SK-N-MC (cell line): ENCODE measurements at regions not wholly inside any gene's neighbourhood (a gene's known extent, or its start where the extent isn't known, plus 50 kb on each side); places are given as distances from the start of the nearest gene placed in this dataset.

Experiments used
- DNase-seq: peaks from one replicate; pipeline ENCODE4 v3.0.0-alpha.2; 2011; ENCODE audit warnings: low read depth, low spot score
- H3K27ac ChIP-seq: fragments of 200-600 bp; sonication (generic); 2 replicates; pipeline ENCODE4 v1.5.1; 2016; ENCODE audit warnings: mixed run types
- H3K36me3 ChIP-seq: fragments of 200-600 bp; sonication (generic); 2 replicates; pipeline ENCODE4 v1.6.1; 2017; ENCODE audit warnings: antibody characterized with exemption, low read length, mixed read lengths; ENCODE audit not compliant: insufficient read depth
- H3K4me3 ChIP-seq: fragments of 200-600 bp; sonication (generic); 2 replicates; pipeline ENCODE4 v1.5.1; 2016
- H3K9ac ChIP-seq: fragments of 200-600 bp; sonication (generic); 2 replicates; pipeline ENCODE4 v1.8.0; 2017; ENCODE audit warnings: mixed run types, mixed read lengths; ENCODE audit not compliant: insufficient read length
- H3K9me3 ChIP-seq: fragments of 200-600 bp; sonication (generic); 2 replicates; pipeline ENCODE4 v1.6.1; 2017; ENCODE audit warnings: low read depth, mild to moderate bottlenecking, antibody characterized with exemption, low read length, moderate library complexity, mixed read lengths
- EZH2 ChIP-seq: fragments of 200-600 bp; sonication (generic); IDR thresholded peaks from one replicate; pipeline ENCODE4 v1.6.1; 2017; ENCODE audit warnings: antibody characterized with exemption
- FOXP2 ChIP-seq: optimal IDR thresholded peaks from 2 replicates; pipeline ENCODE3; 2011; ENCODE audit warnings: mild to moderate bottlenecking, moderate library complexity; ENCODE audit not compliant: insufficient read depth; ENCODE audit errors: extremely low read length, control extremely low read depth
- POLR2AphosphoS5 ChIP-seq: IDR thresholded peaks from 2 replicates; pipeline ENCODE4 v1.6.1; 2012; ENCODE audit warnings: mild to moderate bottlenecking, low read depth, low read length, borderline replicate concordance

- no peak overlapping the region for H3K9ac ChIP-seq
- H3K9me3 ChIP-seq: no peaks in the 10 kb centered on the region
- H3K27ac ChIP-seq: no peak overlapping the region
- TF ChIP-seq POLR2AphosphoS5: no peak
- no peak for TF ChIP-seq FOXP2
- no peak for TF ChIP-seq EZH2
- H3K4me3 ChIP-seq: no peak overlapping the region
- no peaks in the 10 kb centered on the region for H3K36me3 ChIP-seq
- no peak for DNase-seq
Measured at GRCh38 chr5:2442496-2443354, 308.8 kb downstream of the IRX2 start.

GRCh38 chr5:2441495-2442180, 309.8 kb downstream of the IRX2 start:
- no peaks in the 10 kb centered on the region for H3K36me3 ChIP-seq
- no peak overlapping the region for H3K9ac ChIP-seq
- H3K9me3 ChIP-seq: no peaks in the 10 kb centered on the region
- no peak overlapping the region for H3K4me3 ChIP-seq
- TF ChIP-seq POLR2AphosphoS5 (no peak), FOXP2 (no peak), EZH2 (no peak)
- DNase-seq: no peak
- no peak overlapping the region for H3K27ac ChIP-seq

DNA sequence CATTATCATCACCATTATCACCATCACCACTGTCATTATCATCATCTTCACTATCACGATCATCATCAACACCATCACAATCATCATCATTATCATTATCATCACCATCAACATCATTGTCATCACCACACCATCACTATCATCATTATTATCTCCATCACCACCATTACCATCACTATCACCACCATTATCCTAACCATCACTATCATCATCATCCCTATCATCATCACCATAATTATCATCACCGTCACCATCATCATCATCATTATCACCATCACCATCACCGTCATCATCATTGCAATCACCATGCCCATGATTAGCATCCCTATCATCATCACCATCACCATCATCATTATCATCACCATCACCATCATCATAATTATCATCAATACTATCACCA, 311.9 kb downstream of the IRX2 start:
- no peak overlapping the region for H3K9ac ChIP-seq
- TF ChIP-seq POLR2AphosphoS5 (no peak), FOXP2 (no peak), EZH2 (no peak)
- H3K36me3 ChIP-seq: no peaks in the 10 kb centered on the region
- no peaks in the 10 kb centered on the region for H3K9me3 ChIP-seq
- H3K27ac ChIP-seq: no peak overlapping the region
- no peak overlapping the region for H3K4me3 ChIP-seq
- no peak for DNase-seq

DNA sequence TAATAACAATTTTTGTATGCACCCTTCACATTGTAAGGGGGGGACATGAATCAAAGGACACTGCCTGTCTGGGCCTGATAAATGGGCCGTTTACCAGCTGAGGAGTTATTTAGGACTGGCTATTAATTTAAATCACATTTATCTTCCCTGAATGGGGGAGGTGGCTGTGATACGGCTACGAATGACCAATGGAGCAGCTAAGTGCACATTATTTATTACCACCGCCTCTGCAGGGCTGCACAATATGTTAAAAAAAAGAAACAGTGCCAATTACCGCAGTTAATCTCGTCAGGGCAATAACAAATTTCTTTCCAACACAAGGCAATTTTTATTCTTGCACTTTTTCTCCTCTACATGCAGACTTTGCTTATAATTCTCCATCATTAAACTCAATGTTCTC, 318.4 kb downstream of the IRX2 start:
- Histone ChIP-seq H3K27ac (no peak overlapping the region), H3K4me3 (no peak overlapping the region), H3K36me3 (no peaks in the 10 kb centered on the region), H3K9me3 (no peaks in the 10 kb centered on the region), H3K9ac (no peak overlapping the region)
- TF ChIP-seq FOXP2 (no peak), EZH2 (no peak), POLR2AphosphoS5 (no peak)
- DNase-seq: no peak

GRCh38 chr5:2432076-2432920, 319.2 kb downstream of the IRX2 start:
- no peaks in the 10 kb centered on the region for H3K9me3 ChIP-seq
- H3K36me3 ChIP-seq: no peaks in the 10 kb centered on the region
- TF ChIP-seq EZH2 (no peak), FOXP2 (no peak), POLR2AphosphoS5 (no peak)
- DNase-seq: no peak
- no peak overlapping the region for H3K27ac ChIP-seq
- H3K4me3 ChIP-seq: no peak overlapping the region
- H3K9ac ChIP-seq: no peak overlapping the region

DNA sequence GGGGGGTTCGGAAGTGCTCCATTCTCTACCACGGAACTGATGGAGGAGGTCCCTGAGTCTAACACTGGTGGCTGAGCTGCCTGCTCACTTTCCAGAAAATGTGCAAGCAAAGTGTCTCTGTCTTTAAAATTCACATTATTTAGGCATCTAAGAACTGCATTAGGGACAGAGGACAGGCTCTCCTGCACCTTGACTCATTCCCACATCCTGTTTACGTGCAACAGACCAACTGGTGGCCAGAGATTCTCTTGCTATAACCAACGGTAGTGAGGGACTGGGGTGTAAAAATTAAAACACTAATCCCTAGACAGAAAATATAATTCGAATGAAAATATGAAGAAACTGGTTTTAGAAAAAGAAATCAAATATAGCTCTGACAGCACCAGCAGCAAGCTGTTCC, 320.9 kb downstream of the IRX2 start:
- no peaks in the 10 kb centered on the region for H3K36me3 ChIP-seq
- H3K27ac ChIP-seq: no peak overlapping the region
- no peak overlapping the region for H3K9ac ChIP-seq
- DNase-seq: no peak
- H3K4me3 ChIP-seq: no peak overlapping the region
- no peak for TF ChIP-seq POLR2AphosphoS5
- TF ChIP-seq EZH2: no peak
- no peak for TF ChIP-seq FOXP2
- H3K9me3 ChIP-seq: no peaks in the 10 kb centered on the region

DNA sequence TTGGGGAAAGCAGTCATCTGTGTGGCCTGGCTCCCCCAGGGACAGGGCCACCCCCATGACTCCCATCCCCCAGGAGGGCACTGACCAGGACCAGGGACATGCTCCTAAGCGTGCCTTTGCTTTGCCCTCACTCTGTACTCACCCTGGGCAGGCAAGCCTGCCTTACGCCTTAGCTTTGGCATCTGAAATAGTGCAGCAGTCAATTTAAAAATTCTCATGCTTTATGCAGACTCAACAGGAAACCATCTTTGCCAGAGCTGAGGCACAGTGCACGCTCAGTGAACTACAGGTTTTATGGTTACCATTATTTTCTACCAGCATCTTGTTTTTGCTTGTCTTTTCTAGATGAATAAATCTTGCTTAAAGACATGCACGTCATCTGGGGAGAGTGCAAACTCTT, 323.5 kb downstream of the IRX2 start:
- no peak for TF ChIP-seq FOXP2
- no peak for TF ChIP-seq POLR2AphosphoS5
- no peak overlapping the region for H3K27ac ChIP-seq
- no peaks in the 10 kb centered on the region; the same call in 1 of the 2 replicates for H3K9me3 ChIP-seq
- no peak for DNase-seq
- H3K4me3 ChIP-seq: no peak overlapping the region
- H3K36me3 ChIP-seq: no peaks in the 10 kb centered on the region
- no peak overlapping the region for H3K9ac ChIP-seq

GRCh38 chr5:2423634-2424033, 327.8 kb downstream of the IRX2 start:
- Histone ChIP-seq H3K27ac (no peak overlapping the region), H3K9me3 (no peaks in the 10 kb centered on the region; the same call in 1 of the 2 replicates)
- TF ChIP-seq POLR2AphosphoS5 (no peak), FOXP2 (no peak), EZH2 (no peak)

More at GRCh38 chr5:2423634-2424033, 327.8 kb downstream of the IRX2 start:
- Histone ChIP-seq H3K4me3 (no peak overlapping the region), H3K36me3 (no peaks in the 10 kb centered on the region), H3K9ac (no peak overlapping the region)
- no peak for DNase-seq
